HEK293 (cell line): ENCODE measurements at regions not wholly inside any gene's neighbourhood (a gene's known extent, or its start where the extent isn't known, plus 50 kb on each side); places are given as distances from the start of the nearest gene placed in this dataset.

Source experiments
- ZFP69B ChIP-seq: fragments of 450-650 bp; formaldehyde crosslinking; IDR thresholded peaks from 2 replicates; pipeline ENCODE4 v1.5.1; 2016; ENCODE audit warnings: missing biosample characterization, missing genetic modification characterization
- ZNF157 ChIP-seq: fragments of 450-650 bp; formaldehyde crosslinking; IDR thresholded peaks from 2 replicates; pipeline ENCODE4 v1.5.1; 2016; ENCODE audit warnings: missing biosample characterization, missing genetic modification characterization
- ZNF174 ChIP-seq: fragments of 450-650 bp; formaldehyde crosslinking; IDR thresholded peaks from 2 replicates; pipeline ENCODE4 v1.5.0; 2017; ENCODE audit warnings: missing biosample characterization, mild to moderate bottlenecking, missing genetic modification characterization
- ZNF664 ChIP-seq: fragments of 450-650 bp; formaldehyde crosslinking; IDR thresholded peaks from 2 replicates; pipeline ENCODE4 v1.5.1; 2016; ENCODE audit warnings: missing biosample characterization, missing genetic modification characterization
- ZNF707 ChIP-seq: fragments of 450-650 bp; formaldehyde crosslinking; IDR thresholded peaks from 2 replicates; pipeline ENCODE4 v1.5.1; 2016; ENCODE audit warnings: missing biosample characterization, missing genetic modification characterization
- ZXDB ChIP-seq: fragments of 450-650 bp; formaldehyde crosslinking; IDR thresholded peaks from 2 replicates; pipeline ENCODE4 v1.5.1; 2016; ENCODE audit warnings: missing biosample characterization, missing genetic modification characterization
- TF ChIP-seq, protein P1 (sequence below): fragments of 450-650 bp; formaldehyde crosslinking; IDR thresholded peaks from 2 replicates; pipeline ENCODE4 v1.5.1; 2016; ENCODE audit warnings: missing biosample characterization, missing genetic modification characterization

DNA sequence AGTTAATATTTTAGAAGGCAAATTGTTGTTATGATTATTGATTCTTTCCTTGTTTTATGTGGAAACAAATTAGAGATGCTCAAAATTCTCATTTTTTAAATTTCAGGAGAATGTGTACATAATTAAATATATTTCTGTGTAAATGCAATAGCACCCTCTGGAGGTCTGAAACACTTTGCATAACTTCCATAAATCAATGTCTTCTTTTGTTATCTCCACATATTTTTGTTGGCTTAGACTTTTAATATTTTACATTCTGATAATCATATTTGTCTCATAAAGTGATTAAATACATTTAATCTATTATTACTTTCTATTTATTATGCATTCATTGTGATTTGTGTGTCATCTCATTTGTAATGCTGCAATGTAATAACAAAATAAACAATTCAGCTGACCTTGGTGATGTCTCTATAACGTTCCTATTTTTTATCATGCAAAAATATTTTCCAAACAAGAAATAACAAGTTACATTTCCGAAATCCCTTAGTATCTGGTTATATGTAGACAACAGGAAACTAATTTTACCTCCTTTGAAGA, 201.8 kb upstream of the GALNT5 start:
- TF ChIP-seq ZNF664 (tag by site-specific recombination), result no peak
- TF ChIP-seq ZNF174 (tag by site-specific recombination), result no peak
- TF ChIP-seq ZNF707 (tag by site-specific recombination), result no peak
- TF ChIP-seq ZFP69B (tag by site-specific recombination), result no peak
- no peak for TF ChIP-seq ZNF157 (tag by site-specific recombination)
- TF ChIP-seq, protein P1, sequence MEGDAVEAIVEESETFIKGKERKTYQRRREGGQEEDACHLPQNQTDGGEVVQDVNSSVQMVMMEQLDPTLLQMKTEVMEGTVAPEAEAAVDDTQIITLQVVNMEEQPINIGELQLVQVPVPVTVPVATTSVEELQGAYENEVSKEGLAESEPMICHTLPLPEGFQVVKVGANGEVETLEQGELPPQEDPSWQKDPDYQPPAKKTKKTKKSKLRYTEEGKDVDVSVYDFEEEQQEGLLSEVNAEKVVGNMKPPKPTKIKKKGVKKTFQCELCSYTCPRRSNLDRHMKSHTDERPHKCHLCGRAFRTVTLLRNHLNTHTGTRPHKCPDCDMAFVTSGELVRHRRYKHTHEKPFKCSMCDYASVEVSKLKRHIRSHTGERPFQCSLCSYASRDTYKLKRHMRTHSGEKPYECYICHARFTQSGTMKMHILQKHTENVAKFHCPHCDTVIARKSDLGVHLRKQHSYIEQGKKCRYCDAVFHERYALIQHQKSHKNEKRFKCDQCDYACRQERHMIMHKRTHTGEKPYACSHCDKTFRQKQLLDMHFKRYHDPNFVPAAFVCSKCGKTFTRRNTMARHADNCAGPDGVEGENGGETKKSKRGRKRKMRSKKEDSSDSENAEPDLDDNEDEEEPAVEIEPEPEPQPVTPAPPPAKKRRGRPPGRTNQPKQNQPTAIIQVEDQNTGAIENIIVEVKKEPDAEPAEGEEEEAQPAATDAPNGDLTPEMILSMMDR (tag by site-specific recombination), result no peak
- TF ChIP-seq ZXDB, result no peak
